ENCODE measurements at regions not wholly inside any gene's neighbourhood (a gene's known extent, or its start where the extent isn't known, plus 50 kb on each side); places are given as distances from the start of the nearest gene placed in this dataset.

- TF ChIP-seq NKRF (conservative IDR thresholded peaks at IDR 0.05): no peak
- no peak for TF ChIP-seq ATF7 (IDR thresholded peaks at IDR 0.05; ENCODE audit: low read depth)
- TF ChIP-seq SRF (IDR thresholded peaks at IDR 0.05; ENCODE audit: low read depth in 2 of 2, low read length in 2 of 2): no peak
- TF ChIP-seq ZNF592 (IDR thresholded peaks at IDR 0.05): no peak
These were observed 201.8 kb upstream of the PRNP start (continued) for GRCh38 chr20:4484379-4484997.

- Histone ChIP-seq H4K20me1 (ENCODE audit: control insufficient read depth, insufficient read depth) (no peaks in the 10 kb centered on the region), H3K27ac (ENCODE audit: control insufficient read depth, insufficient read depth) (no peak overlapping the region), H3K27me3 (replicated peaks in 1 of 2; ENCODE audit: control insufficient read depth in 2 of 2, insufficient read depth in 2 of 2, low read length in 1 of 2) (peaks cover 0 to 2% of the 10 kb centered on the region in 2 experiments; a peak in 1 of 4 replicates), H3K4me3 (no peak overlapping the region), H3K9ac (ENCODE audit: control insufficient read depth, insufficient read depth, low read length) (no peak overlapping the region), H2AFZ (ENCODE audit: control insufficient read depth, low read depth, low read length) (no peak overlapping the region), H3K79me2 (ENCODE audit: control insufficient read depth, insufficient read depth, low read length) (no peaks in the 10 kb centered on the region), H3K4me2 (ENCODE audit: control insufficient read depth, insufficient read depth) (no peak overlapping the region), H3K4me1 (ENCODE audit: control insufficient read depth, insufficient read depth, low read length) (no peaks in the 10 kb centered on the region), H3K36me3 (ENCODE audit: control insufficient read depth in 2 of 2, insufficient read depth in 2 of 2, low read length in 1 of 2) (no peaks in the 10 kb centered on the region), H3K9me3 (replicated peaks; ENCODE audit: control insufficient read depth, insufficient read depth, low read length) (no peaks in the 10 kb centered on the region)
- POLR2A ChIA-PET: no interaction called here
- in situ Hi-C loops (cut with MboI): no loop called here
- intact Hi-C loops (cut with micrococcal nuclease; ENCODE audit: unreplicated experiment): no loop called here
- no TSS peak for BruUV-seq (replicated peaks)
- DNase-seq (ENCODE audit: low read depth, low spot score) (no peak), FAIRE-seq (no peak), ATAC-seq (no peak)
- RAD21 ChIA-PET (ENCODE audit: unreplicated experiment): no interaction called here
- CTCF ChIA-PET: no interaction called here
- SMC1A ChIA-PET (ENCODE audit: uncharacterized antibody, unreplicated experiment): interaction anchor here (1.1 kb wide), 1 partner anchor 10 kb away, joined by 4 read pairs; no protein-coding TSS in a partner anchor
- no peak for TF ChIP-seq NFYB (IDR thresholded peaks at IDR 0.05; ENCODE audit: insufficient read depth, low read depth, low read length)
- TF ChIP-seq SP1 (IDR thresholded peaks at IDR 0.05; ENCODE audit: low read depth, low read length): no peak
- TF ChIP-seq YY1 (IDR thresholded peaks at IDR 0.05; ENCODE audit: low read depth, low read length): no peak
- TF ChIP-seq MEF2B (IDR thresholded peaks at IDR 0.05; ENCODE audit: partially characterized antibody, poor library complexity, severe bottlenecking): no peak
- no peak for TF ChIP-seq SREBF1 (IDR thresholded peaks at IDR 0.05; ENCODE audit: low read length)
- no peak for TF ChIP-seq ZBTB11 (CRISPR knock-in tag; IDR thresholded peaks at IDR 0.05)
- no peak for TF ChIP-seq SMAD5 (IDR thresholded peaks at IDR 0.05; ENCODE audit: low read depth)
These were observed 202.3 kb upstream of the PRNP start for GRCh38 chr20:4483961-4484360.

Data from GM12878 (cell line).